HG03558 (cell line): ENCODE measurements at regions not wholly inside any gene's neighbourhood (a gene's known extent, or its start where the extent isn't known, plus 50 kb on each side); places are given as distances from the start of the nearest gene placed in this dataset.
"Not testable (repeated sequence)": the region's sequence is repeated elsewhere in the genome, so short reads cannot be mapped to it uniquely, and the experiment has no call there.

Source experiments
- ATAC-seq: cut with Tn5 transposase; IDR thresholded peaks from one replicate; pipeline ENCODE4 v1.9.1; 2021; ENCODE audit warnings: moderate number of reproducible peaks; ENCODE audit not compliant: unreplicated experiment; ENCODE audit errors: extremely low read depth

GRCh38 chr14:106029959-106030358 lies 503.6 kb downstream of the TMEM121 start:
- no peak for ATAC-seq

- ATAC-seq: no peak
These were observed 511.0 kb downstream of the TMEM121 start for GRCh38 chr14:106037380-106037779.

GRCh38 chr14:106038263-106038662 lies 511.9 kb downstream of the TMEM121 start:
- ATAC-seq: no peak

- ATAC-seq: no peak
These were observed 513.0 kb downstream of the TMEM121 start for GRCh38 chr14:106039400-106039799.

GRCh38 chr14:106044515-106044914 lies 518.1 kb downstream of the TMEM121 start:
- ATAC-seq: no peak

GRCh38 chr14:106044949-106045596 lies 518.7 kb downstream of the TMEM121 start:
- ATAC-seq: no peak

GRCh38 chr14:106051796-106052195 lies 525.4 kb downstream of the TMEM121 start:
- ATAC-seq: no peak

- ATAC-seq: no peak
These were observed 528.9 kb downstream of the TMEM121 start for GRCh38 chr14:106055289-106055688.

GRCh38 chr14:106058342-106058741 lies 532.0 kb downstream of the TMEM121 start:
- ATAC-seq: no peak

- ATAC-seq: no peak
These were observed 534.0 kb downstream of the TMEM121 start for GRCh38 chr14:106060276-106060975.

- ATAC-seq: not testable (repeated sequence)
These were observed 535.6 kb downstream of the TMEM121 start for GRCh38 chr14:106061877-106062500.

GRCh38 chr14:106062502-106063272 lies 536.3 kb downstream of the TMEM121 start:
- no peak for ATAC-seq

GRCh38 chr14:106067935-106068334 lies 541.6 kb downstream of the TMEM121 start:
- ATAC-seq: no peak

- no peak for ATAC-seq
These were observed 543.6 kb downstream of the TMEM121 start for GRCh38 chr14:106069804-106070625.

GRCh38 chr14:106080922-106081321 lies 554.5 kb downstream of the TMEM121 start:
- ATAC-seq: no peak

- not testable (repeated sequence) for ATAC-seq
These were observed 555.3 kb downstream of the TMEM121 start for GRCh38 chr14:106081721-106082120.

GRCh38 chr14:106083082-106083481 lies 556.7 kb downstream of the TMEM121 start:
- no peak for ATAC-seq

GRCh38 chr14:106087837-106088236 lies 561.5 kb downstream of the TMEM121 start:
- ATAC-seq: no peak

- not testable (repeated sequence) for ATAC-seq
These were observed 562.5 kb downstream of the TMEM121 start for GRCh38 chr14:106088860-106089259.

GRCh38 chr14:106094654-106095189 lies 568.3 kb downstream of the TMEM121 start:
- ATAC-seq: no peak
